Peyer's patch (tissue), 4 donors: ENCODE measurements at regions not wholly inside any gene's neighbourhood (a gene's known extent, or its start where the extent isn't known, plus 50 kb on each side); places are given as distances from the start of the nearest gene placed in this dataset.

Experiments
- POLR2A ChIP-seq, 2 donors: fragments of 450-650 bp; IDR thresholded peaks; one replicate each; pipeline ENCODE4 v1.5.1; 2017; ENCODE audit warnings: antibody characterized with exemption in 2 of 2, mild to moderate bottlenecking in 2 of 2, moderate library complexity in 2 of 2
- TF ChIP-seq, protein P1 (sequence below), 6 experiments: fragments of 450-650 bp in 4 of 6; fragments of 200-600 bp in 2 of 6; sonication (generic) in 1 of 6; IDR thresholded peaks; one replicate each; pipeline ENCODE4 v1.5.1; 2017 to 2019; ENCODE audit warnings: antibody characterized with exemption in 6 of 6, mild to moderate bottlenecking in 3 of 6, moderate library complexity in 1 of 6

DNA sequence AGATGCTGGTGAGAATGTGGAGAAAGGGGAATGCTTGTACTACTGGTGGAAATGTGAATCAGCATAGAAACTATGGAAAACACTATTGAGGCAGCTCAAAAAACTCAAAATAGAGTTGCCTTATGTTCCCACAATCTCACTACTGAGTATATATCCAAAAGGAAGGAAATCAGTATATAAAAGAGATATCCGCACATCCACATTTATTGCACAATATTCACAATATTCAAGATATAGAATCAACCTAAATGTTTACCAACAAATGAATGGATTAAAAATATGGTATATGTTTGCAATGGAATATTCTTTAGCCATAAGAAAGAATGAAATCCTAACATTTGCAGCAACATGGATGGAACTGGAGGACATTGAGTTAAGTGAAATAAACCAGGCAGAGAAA lies 686.8 kb downstream of the OTOL1 start:
- TF ChIP-seq, protein P1, sequence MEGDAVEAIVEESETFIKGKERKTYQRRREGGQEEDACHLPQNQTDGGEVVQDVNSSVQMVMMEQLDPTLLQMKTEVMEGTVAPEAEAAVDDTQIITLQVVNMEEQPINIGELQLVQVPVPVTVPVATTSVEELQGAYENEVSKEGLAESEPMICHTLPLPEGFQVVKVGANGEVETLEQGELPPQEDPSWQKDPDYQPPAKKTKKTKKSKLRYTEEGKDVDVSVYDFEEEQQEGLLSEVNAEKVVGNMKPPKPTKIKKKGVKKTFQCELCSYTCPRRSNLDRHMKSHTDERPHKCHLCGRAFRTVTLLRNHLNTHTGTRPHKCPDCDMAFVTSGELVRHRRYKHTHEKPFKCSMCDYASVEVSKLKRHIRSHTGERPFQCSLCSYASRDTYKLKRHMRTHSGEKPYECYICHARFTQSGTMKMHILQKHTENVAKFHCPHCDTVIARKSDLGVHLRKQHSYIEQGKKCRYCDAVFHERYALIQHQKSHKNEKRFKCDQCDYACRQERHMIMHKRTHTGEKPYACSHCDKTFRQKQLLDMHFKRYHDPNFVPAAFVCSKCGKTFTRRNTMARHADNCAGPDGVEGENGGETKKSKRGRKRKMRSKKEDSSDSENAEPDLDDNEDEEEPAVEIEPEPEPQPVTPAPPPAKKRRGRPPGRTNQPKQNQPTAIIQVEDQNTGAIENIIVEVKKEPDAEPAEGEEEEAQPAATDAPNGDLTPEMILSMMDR (IDR thresholded peaks at IDR 0.05): no peak
- TF ChIP-seq POLR2A (IDR thresholded peaks at IDR 0.05): no peak
